GM19240 (cell line): ENCODE measurements at regions not wholly inside any gene's neighbourhood (a gene's known extent, or its start where the extent isn't known, plus 50 kb on each side); places are given as distances from the start of the nearest gene placed in this dataset.
A peak's percentile ranks its signal among the peaks of the same experiment; 100 is the strongest.

Source experiments
- DNase-seq: peaks from one replicate; pipeline ENCODE4 v3.0.0; 2011; ENCODE audit warnings: low spot score; ENCODE audit not compliant: insufficient read length

DNA sequence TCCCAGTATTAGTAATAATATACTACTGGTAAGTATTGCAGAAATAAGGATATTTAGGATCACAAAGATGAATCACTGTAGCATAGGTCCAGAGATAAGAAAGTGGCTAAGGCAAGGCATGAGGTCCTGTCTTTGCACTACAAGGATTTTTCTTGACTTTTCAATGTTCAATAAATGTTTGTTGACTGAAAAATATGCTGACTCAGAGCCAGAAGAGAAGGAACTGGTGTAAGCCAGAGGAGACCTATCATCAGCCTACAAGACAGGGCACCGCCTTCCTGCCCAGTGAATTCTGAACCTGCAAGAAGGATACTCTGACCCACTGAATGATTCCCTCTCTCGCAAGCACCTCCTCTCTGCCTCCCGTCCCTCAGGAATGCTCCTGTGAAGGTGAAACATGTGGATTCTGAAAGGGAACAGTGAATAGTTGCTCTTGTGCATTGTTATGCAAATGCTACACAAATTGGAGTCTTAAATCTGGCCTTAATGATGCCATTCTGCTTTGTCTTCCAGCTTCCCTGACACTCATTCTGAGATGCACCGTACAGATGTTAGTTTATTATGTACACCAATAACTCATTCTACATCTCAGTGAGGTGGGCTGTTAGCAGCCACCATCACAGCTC, 540.0 kb downstream of the OMA1 start:
- no peak for DNase-seq

GRCh38 chr1:58005212-58005611, 541.3 kb downstream of the OMA1 start:
- DNase-seq = no peak

DNA sequence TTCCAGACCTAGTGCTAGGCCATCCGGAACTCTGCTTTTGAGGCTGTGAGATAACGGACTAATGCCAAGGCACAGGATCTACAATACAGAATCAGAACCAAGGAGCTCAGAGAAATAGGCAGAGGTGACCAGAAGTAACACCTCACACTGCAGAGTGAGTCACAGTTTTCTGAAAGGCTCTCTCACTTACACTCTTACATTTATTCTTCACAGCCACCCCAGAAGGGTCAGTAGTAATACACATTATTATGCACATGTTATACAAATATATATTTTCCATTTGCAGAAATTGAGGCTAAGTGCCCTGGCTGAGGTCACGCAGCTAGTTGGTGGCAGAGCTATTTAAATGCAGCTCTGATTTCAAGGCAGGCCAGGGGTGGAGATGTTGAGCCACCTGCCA, 542.5 kb downstream of the OMA1 start:
- no peak for DNase-seq

GRCh38 chr1:58003059-58003458, 543.5 kb downstream of the OMA1 start:
- no peak for DNase-seq

DNA sequence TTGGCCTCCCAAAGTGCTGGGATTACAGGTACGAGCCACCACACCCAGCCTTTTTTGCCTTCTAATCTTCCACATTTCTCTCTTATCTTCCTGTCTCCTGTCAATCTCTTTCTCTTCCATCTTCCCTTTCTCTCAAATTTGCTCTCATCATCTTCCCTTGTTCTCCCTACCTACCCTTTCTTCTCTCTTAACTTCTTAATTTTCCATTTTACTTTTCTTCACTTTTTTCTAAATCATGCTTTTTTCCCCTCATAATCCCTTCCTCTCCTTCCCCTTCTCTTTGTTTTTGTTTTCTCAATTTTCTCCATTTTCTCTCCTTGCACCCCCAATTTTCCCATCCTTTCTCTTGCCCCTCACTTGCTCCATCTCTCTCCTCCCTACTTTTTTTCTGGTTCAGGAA, 545.7 kb downstream of the OMA1 start:
- no peak for DNase-seq

DNA sequence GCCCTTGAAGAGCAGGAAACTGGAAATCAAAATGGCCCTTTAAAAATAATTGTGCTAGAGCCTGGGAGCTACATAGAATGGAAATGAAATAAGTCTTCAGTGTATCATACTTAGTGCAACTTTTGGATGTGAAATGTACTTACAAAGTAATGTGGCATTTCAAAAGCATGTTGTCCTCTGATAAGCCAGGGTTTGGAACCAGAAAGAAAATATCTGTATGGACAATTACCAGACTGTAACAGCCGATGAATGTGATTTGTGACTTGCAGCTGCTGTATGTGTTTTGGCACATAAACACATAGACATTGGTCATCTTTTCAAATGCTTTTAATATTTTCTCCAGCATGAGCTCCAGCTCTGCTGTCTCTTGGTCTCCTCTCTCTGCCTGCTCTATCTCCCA, 546.4 kb downstream of the OMA1 start:
- DNase-seq = no peak

DNA sequence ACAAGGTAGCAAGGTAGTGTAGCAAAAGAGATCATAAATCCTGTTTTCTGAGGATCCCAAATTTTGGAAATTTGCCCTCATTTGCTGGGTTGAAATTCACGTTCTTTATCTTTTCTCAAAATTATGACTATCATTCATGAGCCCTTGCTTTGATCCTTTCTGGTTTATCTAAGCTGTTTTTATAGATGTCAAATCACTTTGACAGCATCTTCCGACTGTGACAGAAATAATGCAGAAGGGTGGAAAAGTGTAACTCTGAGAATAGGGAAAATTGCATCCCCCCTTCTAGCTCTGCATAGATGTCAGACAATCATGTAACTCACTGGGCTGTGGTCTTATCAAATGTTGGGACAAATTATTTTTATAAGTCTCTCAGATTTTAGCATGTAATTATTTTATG, 550.1 kb downstream of the OMA1 start:
- DNase-seq = no peak

DNA sequence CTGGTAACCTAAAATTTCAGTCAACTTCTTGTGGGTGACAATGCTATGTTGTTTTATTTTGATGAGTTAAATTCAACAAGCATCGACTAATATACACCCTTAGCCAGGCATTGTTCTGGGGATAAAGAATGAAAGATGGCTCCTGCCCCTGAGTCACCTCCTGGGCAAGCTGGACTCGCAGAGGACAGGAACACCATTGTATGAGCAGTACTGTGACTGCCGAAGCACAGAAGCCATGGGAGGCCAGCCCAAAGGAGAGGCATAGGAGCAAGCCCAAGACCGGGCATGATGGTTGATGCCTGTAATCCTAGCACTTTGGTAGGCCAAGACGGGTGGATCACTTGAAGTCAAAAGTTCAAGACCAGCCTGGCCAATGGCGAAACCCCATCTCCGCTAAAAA, 555.2 kb downstream of the OMA1 start:
- no peak for DNase-seq

GRCh38 chr1:57989877-57990276, 556.6 kb downstream of the OMA1 start:
- no peak for DNase-seq

DNA sequence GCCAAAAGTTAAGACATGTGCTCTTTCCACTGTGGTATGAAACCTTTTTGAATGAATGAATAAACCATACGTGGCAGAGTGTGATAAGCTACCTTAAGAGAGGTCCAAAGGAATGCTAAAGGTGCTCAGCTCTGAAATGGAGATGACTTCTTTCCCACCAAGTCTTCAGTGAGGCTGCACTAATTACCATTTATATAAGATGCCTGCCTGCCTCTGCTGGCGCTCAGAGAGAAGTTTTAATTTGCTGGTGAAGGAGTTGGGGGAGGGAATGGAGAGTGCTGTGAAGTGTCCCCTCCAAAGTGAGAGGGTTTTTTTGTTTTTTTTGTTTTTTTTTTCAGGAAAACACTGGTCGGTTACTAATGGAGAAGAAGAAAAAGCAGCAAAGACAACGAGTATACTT, 559.0 kb downstream of the OMA1 start:
- no peak for DNase-seq

GRCh38 chr1:57986432-57986831, 560.1 kb downstream of the OMA1 start:
- DNase-seq = peak; percentile 2

- DNase-seq = no peak
Observed at GRCh38 chr1:57984277-57984676, 560.4 kb upstream of the DAB1 start.

DNA sequence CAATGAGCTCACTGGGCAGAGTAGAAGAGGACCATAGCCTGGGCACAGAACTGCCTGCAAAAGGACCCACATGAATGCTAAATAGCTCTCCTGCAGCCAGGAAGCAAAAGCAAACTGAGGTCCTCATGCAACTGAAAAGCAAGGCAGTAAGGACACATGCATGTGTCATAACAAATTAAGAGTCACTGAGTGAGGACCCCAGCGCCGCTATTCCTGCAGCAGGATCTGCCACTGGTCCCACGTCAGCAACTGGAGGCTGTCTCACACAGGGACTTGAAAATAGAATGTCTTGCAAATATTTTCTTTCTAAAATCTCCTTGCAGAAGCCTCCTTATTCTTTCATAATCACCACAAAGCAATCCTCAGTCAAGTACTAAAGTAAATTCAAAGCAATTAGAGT, 559.6 kb upstream of the DAB1 start:
- DNase-seq = no peak

DNA sequence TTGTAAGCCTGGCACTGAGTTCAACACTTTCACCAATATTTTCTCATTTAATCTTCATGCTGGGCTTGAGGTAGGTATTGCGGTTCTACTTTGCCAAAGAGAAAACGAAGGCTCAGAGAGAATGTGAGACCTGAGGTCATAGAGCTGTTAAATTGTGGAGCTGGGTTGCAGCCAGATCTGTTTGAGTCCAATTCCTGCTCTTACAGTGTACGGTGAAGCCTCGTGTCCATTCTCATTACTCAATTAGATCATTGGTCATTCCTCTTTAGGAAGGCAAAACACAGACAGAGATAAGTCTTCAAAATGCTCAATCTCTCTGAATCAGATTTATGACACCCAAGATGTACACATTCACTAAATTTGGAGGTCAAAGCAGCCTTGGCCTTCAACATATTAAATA, 559.0 kb upstream of the DAB1 start:
- DNase-seq = no peak

- no peak for DNase-seq
Observed at GRCh38 chr1:57976216-57976615, 552.4 kb upstream of the DAB1 start.

DNA sequence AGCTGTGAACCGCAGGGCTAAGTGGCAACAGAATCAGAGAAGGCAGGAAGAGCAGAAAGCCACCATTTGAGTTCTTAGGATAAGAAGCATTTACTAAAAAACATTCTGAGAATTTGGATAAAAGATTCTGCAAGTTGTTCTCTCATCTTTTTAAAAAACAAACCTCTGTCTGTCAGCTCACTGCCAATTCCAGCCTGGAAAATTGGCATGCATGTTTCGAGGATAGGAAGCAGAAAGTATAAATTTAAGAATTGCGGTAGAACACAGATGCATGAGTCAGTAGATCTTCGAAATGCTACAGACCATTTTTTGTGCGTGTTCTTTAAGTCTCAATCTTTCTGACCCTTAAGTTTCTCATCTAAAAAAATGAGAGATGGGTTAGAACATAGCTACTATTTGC, 544.5 kb upstream of the DAB1 start:
- DNase-seq = no peak

GRCh38 chr1:57966751-57967406, 543.0 kb upstream of the DAB1 start:
- no peak for DNase-seq

- no peak for DNase-seq
Observed at GRCh38 chr1:57966340-57966739, 542.5 kb upstream of the DAB1 start.

- DNase-seq = no peak
Observed at GRCh38 chr1:57963581-57963980, 539.7 kb upstream of the DAB1 start.

GRCh38 chr1:57959531-57960241, 535.8 kb upstream of the DAB1 start:
- DNase-seq = no peak

GRCh38 chr1:57957576-57957975, 533.7 kb upstream of the DAB1 start:
- DNase-seq = no peak

DNA sequence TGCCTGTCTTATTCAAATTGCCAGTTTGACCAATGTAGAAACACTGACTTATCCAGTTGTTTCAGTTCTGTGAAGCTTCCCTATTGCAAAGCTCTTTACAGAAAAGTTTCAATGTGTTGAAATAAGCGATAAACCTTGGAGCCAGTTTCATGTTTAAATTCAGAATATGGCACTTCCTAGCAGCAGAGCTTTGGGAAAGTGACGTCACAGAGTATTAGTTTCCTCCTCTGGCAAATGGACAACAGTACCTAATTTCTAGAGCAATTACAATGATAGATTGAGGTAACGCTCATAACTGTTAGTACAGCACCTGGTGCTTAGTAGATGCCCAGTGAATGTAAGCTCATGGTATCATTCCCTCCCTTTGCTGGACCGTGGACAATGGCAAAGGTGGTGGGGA, 527.5 kb upstream of the DAB1 start:
- DNase-seq = no peak

DNA sequence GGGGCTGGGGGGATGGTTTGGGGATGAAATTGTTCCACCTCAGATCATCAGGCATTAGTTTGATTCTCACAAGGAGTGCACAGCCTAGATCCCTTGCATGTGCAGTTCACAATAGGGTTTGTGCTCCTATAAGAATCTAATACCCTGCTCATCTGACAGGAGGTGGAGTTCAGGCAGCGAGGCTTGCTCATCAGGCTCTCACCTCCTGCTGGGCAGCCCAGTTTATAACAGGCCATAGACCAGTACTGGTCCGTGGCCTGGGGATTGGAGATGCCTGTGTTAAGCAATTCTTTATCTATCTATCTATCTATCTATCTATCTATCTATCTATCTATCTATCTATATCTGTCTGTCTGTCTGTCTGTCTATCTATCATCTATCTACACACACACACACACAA, 525.3 kb upstream of the DAB1 start:
- DNase-seq = no peak
